OCI-LY3 (cell line): ENCODE measurements at regions not wholly inside any gene's neighbourhood (a gene's known extent, or its start where the extent isn't known, plus 50 kb on each side); places are given as distances from the start of the nearest gene placed in this dataset.

Experiments
- H2AFZ ChIP-seq: fragments of 200-600, 300-600 bp; shearing (Covaris generic); 2 replicates; pipeline ENCODE4 v1.6.0; 2014; ENCODE audit warnings: antibody characterized with exemption, low read depth, low read length
- H3K27ac ChIP-seq: fragments of 200-600, 300-600 bp; sonication (generic); 2 replicates; pipeline ENCODE4 v1.5.1; 2014; ENCODE audit warnings: mild to moderate bottlenecking, low read length, moderate library complexity, mixed read lengths
- H3K27me3 ChIP-seq: fragments of 200-600, 300-600 bp; sonication (generic); 2 replicates; pipeline ENCODE4 v1.6.1; 2014; ENCODE audit warnings: low read depth, low read length, mixed read lengths
- H3K36me3 ChIP-seq: fragments of 200-600, 300-600 bp; sonication (generic); replicated peaks from 2 replicates; pipeline ENCODE3; 2014; ENCODE audit warnings: low read depth, low read length, mixed read lengths
- H3K4me1 ChIP-seq: fragments of 300-600, 200-600 bp; sonication (generic); 2 replicates; pipeline ENCODE4 v1.6.1; 2014; ENCODE audit warnings: low read length, mixed read lengths
- H3K4me2 ChIP-seq: fragments of 200-600, 300-600 bp; sonication (generic); 2 replicates; pipeline ENCODE4 v1.6.1; 2014; ENCODE audit warnings: low read length, mixed read lengths
- H3K4me3 ChIP-seq: fragments of 300-600, 200-600 bp; sonication (generic); 2 replicates; pipeline ENCODE4 v1.5.1; 2014; ENCODE audit warnings: antibody characterized with exemption, mild to moderate bottlenecking, low read length, moderate library complexity
- H3K79me2 ChIP-seq: fragments of 300-600, 200-600 bp; shearing (Covaris generic); 2 replicates; pipeline ENCODE4 v1.6.1; 2014; ENCODE audit warnings: mild to moderate bottlenecking, low read length, mixed read lengths
- H3K9ac ChIP-seq: fragments of 300-600, 200-600 bp; shearing (Covaris generic); 2 replicates; pipeline ENCODE4 v1.6.0; 2014; ENCODE audit warnings: mild to moderate bottlenecking, low read length, moderate library complexity
- H3K9me3 ChIP-seq: fragments of 200-600, 300-600 bp; shearing (Covaris generic); 2 replicates; pipeline ENCODE4 v1.6.1; 2014; ENCODE audit warnings: low read length, mixed read lengths; ENCODE audit not compliant: insufficient read depth
- H4K20me1 ChIP-seq: fragments of 200-600, 300-600 bp; sonication (generic); 2 replicates; pipeline ENCODE4 v1.6.1; 2016; ENCODE audit warnings: low read length, mixed read lengths; ENCODE audit not compliant: insufficient read depth
- EZH2phosphoT487 ChIP-seq: fragments of 200-600 bp; shearing (Covaris generic); IDR thresholded peaks from 2 replicates; pipeline ENCODE4 v1.6.1; 2018; ENCODE audit warnings: antibody characterized with exemption, mixed run types, low read depth
- TF ChIP-seq, protein P1 (sequence below): fragments of 200-600, 300-600 bp; sonication (generic); IDR thresholded peaks from 2 replicates; pipeline ENCODE4 v1.5.1; 2014; ENCODE audit warnings: antibody characterized with exemption, low read length, low read depth

- Histone ChIP-seq H3K36me3 (no peaks in the 10 kb centered on the region), H3K4me1 (peaks cover 11% of the 10 kb centered on the region), H3K4me2 (no peak overlapping the region), H3K9me3 (no peaks in the 10 kb centered on the region), H3K27ac (no peak overlapping the region), H2AFZ (no peak overlapping the region), H3K4me3 (no peak overlapping the region), H3K79me2 (no peaks in the 10 kb centered on the region), H3K27me3 (no peaks in the 10 kb centered on the region), H4K20me1 (no peaks in the 10 kb centered on the region), H3K9ac (no peak overlapping the region)
- no peak for TF ChIP-seq EZH2phosphoT487
- TF ChIP-seq, protein P1, sequence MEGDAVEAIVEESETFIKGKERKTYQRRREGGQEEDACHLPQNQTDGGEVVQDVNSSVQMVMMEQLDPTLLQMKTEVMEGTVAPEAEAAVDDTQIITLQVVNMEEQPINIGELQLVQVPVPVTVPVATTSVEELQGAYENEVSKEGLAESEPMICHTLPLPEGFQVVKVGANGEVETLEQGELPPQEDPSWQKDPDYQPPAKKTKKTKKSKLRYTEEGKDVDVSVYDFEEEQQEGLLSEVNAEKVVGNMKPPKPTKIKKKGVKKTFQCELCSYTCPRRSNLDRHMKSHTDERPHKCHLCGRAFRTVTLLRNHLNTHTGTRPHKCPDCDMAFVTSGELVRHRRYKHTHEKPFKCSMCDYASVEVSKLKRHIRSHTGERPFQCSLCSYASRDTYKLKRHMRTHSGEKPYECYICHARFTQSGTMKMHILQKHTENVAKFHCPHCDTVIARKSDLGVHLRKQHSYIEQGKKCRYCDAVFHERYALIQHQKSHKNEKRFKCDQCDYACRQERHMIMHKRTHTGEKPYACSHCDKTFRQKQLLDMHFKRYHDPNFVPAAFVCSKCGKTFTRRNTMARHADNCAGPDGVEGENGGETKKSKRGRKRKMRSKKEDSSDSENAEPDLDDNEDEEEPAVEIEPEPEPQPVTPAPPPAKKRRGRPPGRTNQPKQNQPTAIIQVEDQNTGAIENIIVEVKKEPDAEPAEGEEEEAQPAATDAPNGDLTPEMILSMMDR: no peak
Observed at GRCh38 chr1:82225421-82226185, 424.9 kb downstream of the ADGRL2 start.

DNA sequence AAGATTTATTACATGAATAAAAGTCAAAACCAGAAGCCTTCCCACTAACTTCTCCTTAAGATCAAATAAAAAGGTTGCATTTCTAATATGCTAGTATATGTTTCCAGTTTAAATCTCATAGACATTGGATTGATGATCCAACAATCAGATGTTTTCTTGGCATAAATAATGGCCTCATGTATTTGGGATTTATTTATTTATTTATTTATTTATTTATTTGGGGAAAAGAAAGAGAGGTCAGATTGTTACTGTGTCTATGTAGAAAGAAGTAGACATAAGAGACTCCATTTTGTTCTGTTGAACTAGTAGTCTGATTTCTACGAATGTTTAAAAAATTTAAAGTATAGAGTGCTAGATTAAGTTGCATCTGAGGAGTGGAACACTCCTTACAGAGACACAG is 422.4 kb downstream of the ADGRL2 start:
- H3K9ac ChIP-seq: no peak overlapping the region
- H3K36me3 ChIP-seq: no peaks in the 10 kb centered on the region
- no peaks in the 10 kb centered on the region for H4K20me1 ChIP-seq
- no peak overlapping the region for H3K4me3 ChIP-seq
- H3K4me1 ChIP-seq: peaks cover 11% of the 10 kb centered on the region
- no peaks in the 10 kb centered on the region for H3K79me2 ChIP-seq
- no peaks in the 10 kb centered on the region for H3K9me3 ChIP-seq
- H3K27ac ChIP-seq: no peak overlapping the region
- no peak overlapping the region for H3K4me2 ChIP-seq
- no peaks in the 10 kb centered on the region for H3K27me3 ChIP-seq
- TF ChIP-seq, protein P1: no peak
- H2AFZ ChIP-seq: no peak overlapping the region

GRCh38 chr1:82221721-82222120 is 421.0 kb downstream of the ADGRL2 start:
- Histone ChIP-seq H3K9me3 (no peaks in the 10 kb centered on the region), H3K79me2 (no peaks in the 10 kb centered on the region), H3K4me3 (no peak overlapping the region), H2AFZ (no peak overlapping the region), H3K4me2 (no peak overlapping the region), H3K27me3 (no peaks in the 10 kb centered on the region), H3K9ac (no peak overlapping the region), H3K36me3 (no peaks in the 10 kb centered on the region), H4K20me1 (no peaks in the 10 kb centered on the region), H3K4me1 (peaks cover 11% of the 10 kb centered on the region), H3K27ac (no peak overlapping the region)
- TF ChIP-seq, protein P1: no peak
- TF ChIP-seq EZH2phosphoT487: no peak

GRCh38 chr1:82220754-82221153 is 420.0 kb downstream of the ADGRL2 start:
- Histone ChIP-seq H3K36me3 (no peaks in the 10 kb centered on the region), H3K4me3 (no peak overlapping the region), H3K9me3 (no peaks in the 10 kb centered on the region), H4K20me1 (no peaks in the 10 kb centered on the region), H3K4me2 (no peak overlapping the region), H2AFZ (no peak overlapping the region), H3K79me2 (no peaks in the 10 kb centered on the region), H3K27ac (no peak overlapping the region), H3K4me1 (peaks cover 7% of the 10 kb centered on the region), H3K27me3 (no peaks in the 10 kb centered on the region), H3K9ac (no peak overlapping the region)
- TF ChIP-seq, protein P1: no peak
- no peak for TF ChIP-seq EZH2phosphoT487
